ENCODE measurements at regions not wholly inside any gene's neighbourhood (a gene's known extent, or its start where the extent isn't known, plus 50 kb on each side); places are given as distances from the start of the nearest gene placed in this dataset.

DNA sequence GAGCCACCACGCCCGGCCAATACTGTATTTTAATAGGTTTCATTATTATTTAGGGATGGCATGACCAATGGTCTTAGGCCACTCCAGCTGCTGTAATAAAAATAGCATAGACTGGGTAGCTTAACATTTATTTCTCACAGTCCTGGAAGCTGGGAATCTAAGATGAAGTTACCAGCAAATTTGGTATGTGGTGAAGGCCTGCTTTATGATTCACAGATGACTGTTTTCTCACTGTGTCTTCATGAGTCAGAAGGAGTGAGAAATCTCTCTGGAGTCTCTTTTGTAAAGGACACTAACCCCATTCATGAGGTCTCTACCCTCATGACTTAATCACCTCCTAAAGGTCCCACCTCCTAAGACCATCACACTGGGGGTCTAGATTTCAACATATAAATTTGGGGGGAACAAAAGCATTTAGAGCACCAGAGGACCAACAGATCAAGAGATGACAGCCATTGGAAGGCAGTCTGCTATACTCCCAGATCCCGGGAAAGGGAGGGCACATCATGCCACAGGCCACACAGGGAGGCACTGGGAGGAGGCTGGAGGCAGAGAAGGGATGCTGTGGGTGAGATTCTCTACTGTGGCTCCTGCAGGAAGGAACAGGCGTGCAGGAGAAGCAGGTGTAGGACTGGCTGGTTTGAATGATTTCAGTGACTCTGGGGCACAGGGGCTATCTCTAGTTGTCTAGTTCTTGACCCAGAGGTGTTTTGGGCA, 335.8 kb upstream of the SFRP2 start:
- H3K4me3 Mint-ChIP-seq: no peak overlapping the region
- no peak overlapping the region for H3K14ac ChIP-seq (ENCODE audit: insufficient read depth, low read length)
- H3K27ac Mint-ChIP-seq: no peak overlapping the region
- H2BK5ac ChIP-seq (ENCODE audit: insufficient read length, low read length): no peak overlapping the region
- no peak overlapping the region for H2BK15ac ChIP-seq (ENCODE audit: low read depth, low read length)
- H3K4me1 Mint-ChIP-seq: peaks cover 0 to 3% of the 10 kb centered on the region in 2 experiments; a peak in 1 of 4 replicates
- H2BK12ac ChIP-seq (ENCODE audit: insufficient read length, low read depth, low read length): no peak overlapping the region
- peaks cover 9 to 17% of the 10 kb centered on the region in 2 experiments; a peak in 4 of 5 replicates for H3K9me3 Mint-ChIP-seq
- no peaks in the 10 kb centered on the region for H3K27me3 ChIP-seq (ENCODE audit: insufficient read depth, low read length)
- H3K4me2 ChIP-seq (ENCODE audit: insufficient read depth, insufficient read length, low read length): no peak overlapping the region
- H2BK20ac ChIP-seq (ENCODE audit: low read depth, low read length, poor library complexity, severe bottlenecking): no peak overlapping the region
- H2BK120ac ChIP-seq (ENCODE audit: low read depth, low read length, poor library complexity, severe bottlenecking): no peak overlapping the region
- no peak overlapping the region for H4K8ac ChIP-seq (replicated peaks; ENCODE audit: insufficient read length, low read depth, low read length)
- peaks cover 27% of the 10 kb centered on the region for H3K27me3 Mint-ChIP-seq (ENCODE audit: low read depth)
- no peak overlapping the region for H3K56ac ChIP-seq (ENCODE audit: insufficient read length, low read depth, low read length)
- H3K36me3 Mint-ChIP-seq (ENCODE audit: insufficient read depth in 1 of 3, low read depth in 3 of 3): peaks cover 2 to 16% (median 10%) of the 10 kb centered on the region in 3 experiments; a peak in 6 of 7 replicates
- no peak overlapping the region for H4K91ac ChIP-seq (ENCODE audit: insufficient read length, low read depth, low read length)
- H3K27ac ChIP-seq (ENCODE audit: insufficient read length, low read depth, low read length): no peak overlapping the region
- no peak overlapping the region for H3K18ac ChIP-seq (ENCODE audit: insufficient read length, low read depth, low read length)
- H3T11ph ChIP-seq (ENCODE audit: low read length): no peak overlapping the region
- H4K5ac ChIP-seq (ENCODE audit: insufficient read length, low read depth, low read length): no peak overlapping the region
- H3K4ac ChIP-seq (ENCODE audit: low read depth, low read length): no peak overlapping the region
- H3K79me2 ChIP-seq (ENCODE audit: insufficient read depth, low read length): no peaks in the 10 kb centered on the region
- H3K23ac ChIP-seq (ENCODE audit: insufficient read length, low read depth, low read length): no peak overlapping the region
- no peak for DNase-seq
- no CpG with 5 or more reads among the region's 4 CpGs for WGBS (ENCODE audit: extremely low coverage, insufficient read length, low lambda C conversion rate)
- no peaks in the 10 kb centered on the region for H4K20me1 ChIP-seq (ENCODE audit: control insufficient read depth, insufficient read depth, insufficient read length)
- H2AK5ac ChIP-seq (ENCODE audit: insufficient read length, low read length): no peak overlapping the region
- no peaks in the 10 kb centered on the region for H3K4me1 ChIP-seq (ENCODE audit: insufficient read depth, low read length)
- H3K9ac ChIP-seq (ENCODE audit: extremely low read depth, insufficient read length, low read length): no peak overlapping the region
- H2AFZ ChIP-seq (ENCODE audit: low read length): no peak overlapping the region
- no peaks in the 10 kb centered on the region for H3K9me3 ChIP-seq (ENCODE audit: control insufficient read depth, low read depth, low read length)
- no peak for TF ChIP-seq CTCF (conservative IDR thresholded peaks at IDR 0.05)
- no peaks in the 10 kb centered on the region for H3K79me1 ChIP-seq (ENCODE audit: insufficient read depth, low read depth, low read length, poor library complexity, severe bottlenecking)
- no peaks in the 10 kb centered on the region for H3K23me2 ChIP-seq (ENCODE audit: insufficient read length, low read depth, low read length, poor library complexity, severe bottlenecking)

All from H9 (cell line).